GM12864 (cell line): ENCODE measurements at regions not wholly inside any gene's neighbourhood (a gene's known extent, or its start where the extent isn't known, plus 50 kb on each side); places are given as distances from the start of the nearest gene placed in this dataset.

Experiments
- DNase-seq: peaks from one replicate; pipeline ENCODE4 v3.0.0-alpha.2; 2011; ENCODE audit warnings: low read depth
- H3K4me3 ChIP-seq: 2 replicates; pipeline ENCODE4 v1.5.1; 2011; ENCODE audit warnings: mild to moderate bottlenecking, low read depth, low read length, control low read depth
- CTCF ChIP-seq: IDR thresholded peaks from 2 replicates; pipeline ENCODE4 v1.5.1; 2011; ENCODE audit warnings: low read depth, mild to moderate bottlenecking, moderate library complexity, low read length, control low read depth, inconsistent platforms; ENCODE audit errors: missing control alignments

- TF ChIP-seq CTCF, result no peak
- DNase-seq, result no peak
- H3K4me3 ChIP-seq, result no peak overlapping the region
Measured at GRCh38 chr6:14573267-14573666, 455.7 kb downstream of the CD83 start.

DNA sequence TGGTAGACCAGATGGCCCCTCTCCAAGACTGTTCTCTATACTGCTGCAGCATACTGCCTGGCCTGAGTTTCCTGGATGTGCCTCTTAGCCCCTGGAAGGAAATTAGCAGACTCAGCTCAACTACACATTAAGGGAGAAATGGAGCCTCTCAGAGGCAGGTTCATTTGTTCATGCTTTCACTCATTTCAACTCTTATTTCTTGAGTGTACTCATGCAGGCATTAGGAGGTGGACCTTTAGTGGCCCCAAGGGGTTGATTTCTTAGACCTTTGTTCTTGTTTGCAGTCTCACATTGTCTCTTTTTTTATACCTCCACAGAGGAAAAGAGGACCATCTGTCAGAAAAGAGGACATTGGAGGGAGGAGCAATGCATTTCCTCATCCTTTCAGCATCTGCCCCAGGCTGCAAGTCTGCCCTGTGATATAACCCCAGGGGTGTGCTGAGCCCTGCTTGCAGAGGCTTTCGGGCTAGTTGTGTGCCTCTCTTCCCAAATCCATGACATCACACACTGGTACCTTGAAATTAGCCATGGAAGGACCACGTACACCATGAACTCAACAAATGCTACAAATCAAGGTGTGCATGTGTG lies 456.2 kb downstream of the CD83 start:
- TF ChIP-seq CTCF, result no peak
- no peak for DNase-seq
- no peak overlapping the region for H3K4me3 ChIP-seq

DNA sequence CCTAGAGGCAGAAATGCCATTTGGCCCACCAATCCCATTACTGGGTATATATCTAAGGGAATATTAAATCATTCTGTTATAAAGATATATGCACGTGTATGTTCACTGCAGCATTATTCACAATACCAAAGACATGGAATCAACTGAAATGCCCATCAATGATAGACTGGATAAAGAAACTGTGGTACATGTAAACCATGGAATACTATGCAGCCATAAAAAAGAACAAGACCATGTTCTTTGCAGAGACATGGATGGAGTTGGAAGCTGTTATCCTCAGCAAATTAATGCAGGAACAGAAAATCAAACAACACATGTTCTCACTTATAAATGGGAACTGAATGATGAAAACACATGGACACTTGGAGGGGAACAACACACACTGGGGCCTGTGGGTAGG lies 458.4 kb downstream of the CD83 start:
- no peak for DNase-seq
- TF ChIP-seq CTCF, result no peak
- H3K4me3 ChIP-seq, result no peak overlapping the region

DNA sequence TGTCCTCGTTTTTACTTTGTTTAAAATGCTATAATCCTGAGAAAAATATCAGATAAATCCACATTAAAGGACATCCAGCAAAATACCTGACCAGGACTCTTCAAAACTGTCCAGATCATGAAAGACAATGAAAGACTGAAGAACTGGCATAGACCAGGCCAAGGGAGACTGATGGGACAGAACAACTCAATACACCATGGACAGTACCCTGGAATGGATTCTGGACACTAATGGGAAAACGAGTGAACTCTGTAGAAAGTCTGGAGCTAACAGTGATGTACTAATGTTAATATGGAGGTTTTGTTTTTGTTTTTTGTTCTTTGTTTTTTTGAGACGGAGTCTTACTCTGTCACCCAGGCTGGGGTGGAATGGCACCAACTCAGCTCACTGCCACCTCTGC lies 461.4 kb downstream of the CD83 start:
- TF ChIP-seq CTCF, result no peak
- DNase-seq, result no peak
- H3K4me3 ChIP-seq, result no peak overlapping the region

DNA sequence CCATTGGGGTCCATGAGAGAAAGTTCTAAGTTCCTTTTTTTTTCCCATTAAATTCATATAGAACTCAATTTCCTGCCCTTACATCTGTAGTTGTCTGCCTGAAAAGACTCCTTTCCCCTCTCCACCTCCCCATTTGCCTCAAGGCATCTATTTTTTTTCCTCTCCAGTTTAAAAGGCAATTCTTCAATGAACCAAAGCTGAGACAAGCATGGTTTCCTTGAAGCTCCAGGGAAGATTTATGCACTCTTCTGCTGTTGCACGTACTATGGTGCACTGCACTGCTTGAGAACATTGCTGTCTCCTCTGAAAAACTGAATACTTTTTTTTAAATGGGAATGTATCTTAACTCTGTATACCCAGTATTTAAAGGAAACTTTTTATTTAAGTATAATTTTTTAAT lies 465.2 kb downstream of the CD83 start:
- TF ChIP-seq CTCF, result no peak
- no peak for DNase-seq
- no peak overlapping the region for H3K4me3 ChIP-seq

DNA sequence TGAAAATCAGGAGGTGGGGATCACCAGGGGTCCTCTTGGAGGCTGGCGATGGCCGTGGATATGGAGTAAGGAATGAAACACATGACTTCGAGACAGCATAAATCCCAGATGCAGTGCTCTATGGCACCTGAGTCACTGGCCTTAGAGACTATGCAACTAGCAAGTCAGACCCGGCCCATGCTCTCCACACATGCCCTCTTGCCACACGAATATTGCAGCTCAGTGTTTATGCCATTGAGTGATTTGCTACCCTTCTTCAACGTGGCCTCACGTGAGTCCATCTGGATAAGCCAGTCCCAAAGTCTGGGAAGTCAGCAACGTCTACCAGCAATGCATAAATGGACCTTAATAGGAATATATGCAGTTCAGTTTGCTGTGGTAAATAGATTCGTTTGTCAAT lies 466.3 kb downstream of the CD83 start:
- no peak for DNase-seq
- TF ChIP-seq CTCF, result no peak
- no peak overlapping the region for H3K4me3 ChIP-seq

GRCh38 chr6:14584450-14584849 lies 466.9 kb downstream of the CD83 start:
- TF ChIP-seq CTCF, result no peak
- no peak overlapping the region for H3K4me3 ChIP-seq
- no peak for DNase-seq
